Gastroesophageal sphincter (tissue), 3 donors: ENCODE measurements at regions not wholly inside any gene's neighbourhood (a gene's known extent, or its start where the extent isn't known, plus 50 kb on each side); places are given as distances from the start of the nearest gene placed in this dataset.
"Not testable (repeated sequence)": the region's sequence is repeated elsewhere in the genome, so short reads cannot be mapped to it uniquely, and the experiment has no call there.

Experiments
- POLR2A ChIP-seq, 2 donors: fragments of 450-650 bp; IDR thresholded peaks; one replicate each; pipeline ENCODE4 v1.6.1; 2017; ENCODE audit warnings: antibody characterized with exemption in 2 of 2, mild to moderate bottlenecking in 2 of 2, moderate library complexity in 1 of 2
- POLR2AphosphoS5 ChIP-seq: sonication (generic); formaldehyde crosslinking; IDR thresholded peaks from one replicate; pipeline ENCODE4 v1.6.1; 2017; ENCODE audit warnings: antibody characterized with exemption
- TF ChIP-seq, protein P1 (sequence below), 4 experiments: fragments of 200-600 bp in 2 of 4; fragments of 450-650 bp in 2 of 4; sonication (generic) in 1 of 4; IDR thresholded peaks; one replicate each; pipeline ENCODE4 v1.5.1; 2017 to 2019; ENCODE audit warnings: antibody characterized with exemption in 4 of 4, mild to moderate bottlenecking in 2 of 4, moderate library complexity in 2 of 4

DNA sequence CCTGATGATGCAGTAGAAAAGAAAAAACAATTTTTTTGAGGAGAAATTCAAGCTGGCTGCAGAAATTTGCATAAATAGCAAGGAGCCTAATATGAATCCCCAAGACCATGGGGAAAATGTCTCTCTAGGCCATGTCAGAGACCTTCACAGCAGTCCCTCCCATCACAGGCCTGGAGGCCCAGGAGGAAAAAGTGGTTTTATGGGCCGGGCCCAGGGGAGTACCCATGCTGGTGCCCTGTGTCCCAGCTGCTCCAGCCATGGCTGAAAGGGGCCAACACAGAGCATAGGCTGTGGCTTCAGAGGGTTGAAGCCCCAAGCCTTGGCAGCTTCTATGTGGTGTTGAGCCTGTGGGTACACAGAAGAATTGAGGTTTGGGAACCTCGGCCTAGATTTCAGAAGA is 126.8 kb upstream of the KLF14 start:
- TF ChIP-seq, protein P1, sequence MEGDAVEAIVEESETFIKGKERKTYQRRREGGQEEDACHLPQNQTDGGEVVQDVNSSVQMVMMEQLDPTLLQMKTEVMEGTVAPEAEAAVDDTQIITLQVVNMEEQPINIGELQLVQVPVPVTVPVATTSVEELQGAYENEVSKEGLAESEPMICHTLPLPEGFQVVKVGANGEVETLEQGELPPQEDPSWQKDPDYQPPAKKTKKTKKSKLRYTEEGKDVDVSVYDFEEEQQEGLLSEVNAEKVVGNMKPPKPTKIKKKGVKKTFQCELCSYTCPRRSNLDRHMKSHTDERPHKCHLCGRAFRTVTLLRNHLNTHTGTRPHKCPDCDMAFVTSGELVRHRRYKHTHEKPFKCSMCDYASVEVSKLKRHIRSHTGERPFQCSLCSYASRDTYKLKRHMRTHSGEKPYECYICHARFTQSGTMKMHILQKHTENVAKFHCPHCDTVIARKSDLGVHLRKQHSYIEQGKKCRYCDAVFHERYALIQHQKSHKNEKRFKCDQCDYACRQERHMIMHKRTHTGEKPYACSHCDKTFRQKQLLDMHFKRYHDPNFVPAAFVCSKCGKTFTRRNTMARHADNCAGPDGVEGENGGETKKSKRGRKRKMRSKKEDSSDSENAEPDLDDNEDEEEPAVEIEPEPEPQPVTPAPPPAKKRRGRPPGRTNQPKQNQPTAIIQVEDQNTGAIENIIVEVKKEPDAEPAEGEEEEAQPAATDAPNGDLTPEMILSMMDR (IDR thresholded peaks at IDR 0.05) = not testable (repeated sequence)
- not testable (repeated sequence) for TF ChIP-seq POLR2A (IDR thresholded peaks at IDR 0.05); POLR2AphosphoS5
